ENCODE measurements at regions not wholly inside any gene's neighbourhood (a gene's known extent, or its start where the extent isn't known, plus 50 kb on each side); places are given as distances from the start of the nearest gene placed in this dataset.

DNA sequence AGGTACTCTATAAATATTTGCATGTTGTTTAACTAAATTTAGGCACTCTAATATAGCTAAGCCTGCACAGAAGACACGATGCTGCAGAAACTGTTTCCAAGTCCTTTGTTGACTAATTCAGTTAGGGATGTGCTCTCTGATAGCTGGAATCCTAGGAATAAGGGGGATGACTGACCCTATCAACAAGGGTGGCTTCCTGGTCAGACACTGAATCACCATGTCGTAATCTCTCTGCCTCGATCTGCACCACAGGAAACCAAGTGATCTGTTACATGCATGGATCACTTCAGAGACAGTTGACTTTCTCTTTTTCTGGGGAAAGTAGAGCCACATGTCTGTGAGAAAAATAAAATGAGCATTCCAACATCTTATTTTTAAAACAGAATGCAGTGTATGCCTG, 169.1 kb downstream of the GUCY2F start:
- Histone ChIP-seq H3K27me3 (no peaks in the 10 kb centered on the region), H3K4me1 (no peaks in the 10 kb centered on the region), H3K4me3 (no peak overlapping the region), H3K36me3 (no peaks in the 10 kb centered on the region), H3K27ac (no peak overlapping the region), H3K9me3 (no peaks in the 10 kb centered on the region)
- intact Hi-C loops (cut with DNase I; ENCODE audit: low total_unique reads) (loop anchor here (1.0 kb wide), 1 partner anchor 15 kb away; no protein-coding TSS in a partner anchor), in situ Hi-C loops (cut with MboI; ENCODE audit: low pct_ligation_motif_present in 1 of 4, low pct_unique_long_range_greater_than_20kb in 1 of 4, low sequenced_read_pairs in 3 of 4) (no loop called here)
- TF ChIP-seq POLR2AphosphoS5 (IDR thresholded peaks at IDR 0.05) (no peak), POLR2A (IDR thresholded peaks at IDR 0.05) (no peak), EP300 (IDR thresholded peaks at IDR 0.05; ENCODE audit: low read depth) (no peak)
- TF ChIP-seq, protein P1, sequence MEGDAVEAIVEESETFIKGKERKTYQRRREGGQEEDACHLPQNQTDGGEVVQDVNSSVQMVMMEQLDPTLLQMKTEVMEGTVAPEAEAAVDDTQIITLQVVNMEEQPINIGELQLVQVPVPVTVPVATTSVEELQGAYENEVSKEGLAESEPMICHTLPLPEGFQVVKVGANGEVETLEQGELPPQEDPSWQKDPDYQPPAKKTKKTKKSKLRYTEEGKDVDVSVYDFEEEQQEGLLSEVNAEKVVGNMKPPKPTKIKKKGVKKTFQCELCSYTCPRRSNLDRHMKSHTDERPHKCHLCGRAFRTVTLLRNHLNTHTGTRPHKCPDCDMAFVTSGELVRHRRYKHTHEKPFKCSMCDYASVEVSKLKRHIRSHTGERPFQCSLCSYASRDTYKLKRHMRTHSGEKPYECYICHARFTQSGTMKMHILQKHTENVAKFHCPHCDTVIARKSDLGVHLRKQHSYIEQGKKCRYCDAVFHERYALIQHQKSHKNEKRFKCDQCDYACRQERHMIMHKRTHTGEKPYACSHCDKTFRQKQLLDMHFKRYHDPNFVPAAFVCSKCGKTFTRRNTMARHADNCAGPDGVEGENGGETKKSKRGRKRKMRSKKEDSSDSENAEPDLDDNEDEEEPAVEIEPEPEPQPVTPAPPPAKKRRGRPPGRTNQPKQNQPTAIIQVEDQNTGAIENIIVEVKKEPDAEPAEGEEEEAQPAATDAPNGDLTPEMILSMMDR (IDR thresholded peaks at IDR 0.05): no peak
- WGBS, 2 donors (ENCODE audit: low coverage in 1 of 2): 50 to 53% methylated on average over 1 to 3 of the region's 3 CpGs
- no peak for DNase-seq

DNA sequence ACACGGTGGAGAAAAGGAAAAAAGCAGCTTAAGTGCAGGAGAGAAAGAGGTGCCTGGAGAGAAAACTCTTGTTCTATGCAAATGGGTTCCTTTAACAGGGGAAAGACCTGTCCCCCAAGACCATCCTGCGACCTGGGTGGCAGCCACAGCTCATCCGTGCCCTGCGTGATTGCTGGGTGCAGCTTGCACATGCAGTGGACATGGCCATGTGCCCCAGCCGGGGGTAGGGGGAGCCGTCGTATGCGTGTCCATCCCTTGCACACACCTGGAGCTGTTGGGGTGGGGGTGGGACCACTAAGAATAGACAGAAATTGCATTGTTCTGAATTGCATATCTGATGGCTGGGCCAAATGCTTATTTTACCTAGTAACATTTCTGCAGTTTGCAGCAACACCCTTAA, 171.9 kb downstream of the GUCY2F start:
- Histone ChIP-seq H3K4me1 (no peaks in the 10 kb centered on the region), H3K27ac (no peak overlapping the region), H3K9me3 (no peaks in the 10 kb centered on the region), H3K27me3 (no peaks in the 10 kb centered on the region), H3K4me3 (no peak overlapping the region), H3K36me3 (no peaks in the 10 kb centered on the region)
- WGBS, 2 donors (ENCODE audit: low coverage in 1 of 2): 86% methylated on average over 8 of the region's 8 CpGs; no CpG with 5 or more reads in 1 of the 2 donors
- TF ChIP-seq EP300 (IDR thresholded peaks at IDR 0.05; ENCODE audit: low read depth): no peak
- no peak for TF ChIP-seq POLR2AphosphoS5 (IDR thresholded peaks at IDR 0.05)
- TF ChIP-seq POLR2A (IDR thresholded peaks at IDR 0.05): no peak
- TF ChIP-seq, protein P1 (IDR thresholded peaks at IDR 0.05): no peak
- intact Hi-C loops (cut with DNase I; ENCODE audit: low total_unique reads): no loop called here
- in situ Hi-C loops (cut with MboI; ENCODE audit: low pct_ligation_motif_present in 1 of 4, low pct_unique_long_range_greater_than_20kb in 1 of 4, low sequenced_read_pairs in 3 of 4): no loop called here
- DNase-seq: no peak

DNA sequence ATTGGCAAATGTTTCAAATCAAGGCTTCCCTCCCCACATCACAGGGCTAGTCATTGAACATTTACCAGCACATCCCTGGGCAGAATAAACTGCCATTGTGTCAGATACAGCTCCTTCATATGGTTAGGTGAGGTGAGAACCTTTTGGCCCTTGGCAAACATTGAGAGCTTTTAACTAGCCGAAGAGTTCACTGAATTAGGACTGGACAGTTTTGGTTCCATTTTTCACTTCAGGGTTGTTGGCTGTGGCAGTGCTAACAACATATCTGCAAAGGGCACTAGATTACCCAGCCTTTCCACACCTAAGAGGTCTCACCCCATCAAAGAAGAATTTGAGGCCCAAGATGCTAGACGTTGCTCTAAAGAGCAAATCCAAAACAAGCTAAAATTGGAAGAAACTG, 180.7 kb downstream of the GUCY2F start:
- no peaks in the 10 kb centered on the region for H3K36me3 ChIP-seq
- H3K27me3 ChIP-seq: no peaks in the 10 kb centered on the region
- no peaks in the 10 kb centered on the region for H3K4me1 ChIP-seq
- TF ChIP-seq, protein P1 (IDR thresholded peaks at IDR 0.05): no peak
- TF ChIP-seq POLR2A (IDR thresholded peaks at IDR 0.05) (no peak), EP300 (IDR thresholded peaks at IDR 0.05; ENCODE audit: low read depth) (no peak), POLR2AphosphoS5 (IDR thresholded peaks at IDR 0.05) (no peak)
- in situ Hi-C loops (cut with MboI; ENCODE audit: low pct_ligation_motif_present in 1 of 4, low pct_unique_long_range_greater_than_20kb in 1 of 4, low sequenced_read_pairs in 3 of 4): no loop called here
- H3K9me3 ChIP-seq: no peaks in the 10 kb centered on the region
- H3K4me3 ChIP-seq: no peak overlapping the region
- H3K27ac ChIP-seq: no peak overlapping the region
- no peak for DNase-seq
- WGBS, 2 donors (ENCODE audit: low coverage in 1 of 2): 63% methylated on average over 2 of the region's 2 CpGs; no CpG with 5 or more reads in 1 of the 2 donors
- intact Hi-C loops (cut with DNase I; ENCODE audit: low total_unique reads): no loop called here

DNA sequence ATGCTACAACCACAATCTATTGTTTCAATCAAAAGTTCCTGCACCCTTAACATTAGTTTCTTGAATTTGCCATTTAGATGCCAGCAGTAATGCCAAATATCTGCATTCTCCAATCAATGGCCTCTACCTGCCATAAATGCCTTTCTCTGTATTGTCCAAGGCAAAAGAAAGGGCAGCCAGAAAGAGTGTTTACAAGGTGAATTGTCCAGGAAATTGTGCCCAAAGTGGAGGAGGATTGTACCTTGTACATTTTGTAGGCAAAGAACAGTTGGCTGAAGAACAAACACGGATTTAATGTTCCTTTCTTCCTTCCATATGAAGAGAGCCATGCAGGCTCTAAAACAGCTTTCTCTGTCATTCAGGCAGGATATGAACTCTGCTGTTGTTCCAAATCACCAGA, 181.5 kb downstream of the GUCY2F start:
- Histone ChIP-seq H3K36me3 (no peaks in the 10 kb centered on the region), H3K4me3 (no peak overlapping the region), H3K4me1 (no peaks in the 10 kb centered on the region), H3K9me3 (no peaks in the 10 kb centered on the region), H3K27ac (no peak overlapping the region), H3K27me3 (no peaks in the 10 kb centered on the region)
- TF ChIP-seq POLR2A (IDR thresholded peaks at IDR 0.05): no peak
- TF ChIP-seq, protein P1 (IDR thresholded peaks at IDR 0.05): no peak
- TF ChIP-seq POLR2AphosphoS5 (IDR thresholded peaks at IDR 0.05): no peak
- no peak for TF ChIP-seq EP300 (IDR thresholded peaks at IDR 0.05; ENCODE audit: low read depth)
- intact Hi-C loops (cut with DNase I; ENCODE audit: low total_unique reads): no loop called here
- no peak for DNase-seq
- 13% methylated on average over 1 of the region's 1 CpG; no CpG with 5 or more reads in 1 of the 2 donors for WGBS, 2 donors (ENCODE audit: low coverage in 1 of 2)
- in situ Hi-C loops (cut with MboI; ENCODE audit: low pct_ligation_motif_present in 1 of 4, low pct_unique_long_range_greater_than_20kb in 1 of 4, low sequenced_read_pairs in 3 of 4): no loop called here
